CD4-positive, alpha-beta T cell treated with Interleukin-1 beta for 1 hour (primary cell): ENCODE measurements at regions not wholly inside any gene's neighbourhood (a gene's known extent, or its start where the extent isn't known, plus 50 kb on each side); places are given as distances from the start of the nearest gene placed in this dataset.
A peak's percentile ranks its signal among the peaks of the same experiment; 100 is the strongest.

Source experiments
- DNase-seq, 2 donors: peaks; one replicate each; pipeline ENCODE4 v3.0.0-alpha.2; 2020 to 2022

DNA sequence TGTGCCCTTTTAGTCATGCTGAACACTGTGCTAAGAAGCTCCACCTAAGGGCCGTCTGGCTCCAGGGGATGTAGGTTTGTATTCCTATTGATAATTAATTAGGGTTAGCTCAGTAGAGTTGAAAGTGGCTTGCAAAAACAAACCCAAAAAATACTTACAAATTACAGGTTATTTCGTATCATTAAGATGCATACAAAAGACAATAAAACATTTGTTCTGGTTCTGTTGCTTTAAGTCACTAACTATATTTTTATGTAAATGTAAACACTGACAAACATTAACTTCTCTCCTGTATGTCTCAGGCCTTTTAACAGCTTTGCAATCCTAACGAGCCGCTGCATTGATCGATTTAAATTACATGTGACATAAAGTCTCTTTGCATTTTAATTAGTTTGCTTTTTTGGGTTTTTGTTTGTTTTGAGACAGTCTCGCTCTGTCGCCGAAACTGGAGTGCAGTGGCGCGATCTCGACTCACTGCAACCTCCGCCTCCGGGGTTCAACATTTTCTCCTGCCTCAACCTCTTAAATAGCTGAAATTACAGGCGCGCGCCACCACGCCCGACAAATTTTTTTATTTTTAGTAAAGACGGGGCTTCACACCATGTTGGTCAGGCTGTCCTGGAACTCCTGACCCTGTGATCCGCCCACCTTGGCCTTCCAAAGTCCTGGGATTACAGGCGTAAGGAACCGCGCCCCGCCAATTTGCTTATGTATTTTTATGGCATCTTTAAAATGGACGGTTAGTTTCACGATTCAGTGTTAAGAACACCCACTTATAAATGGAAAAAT, 110.9 kb downstream of the HFE start:
- DNase-seq, result peak in 1 of 2 donors; percentile 38

DNA sequence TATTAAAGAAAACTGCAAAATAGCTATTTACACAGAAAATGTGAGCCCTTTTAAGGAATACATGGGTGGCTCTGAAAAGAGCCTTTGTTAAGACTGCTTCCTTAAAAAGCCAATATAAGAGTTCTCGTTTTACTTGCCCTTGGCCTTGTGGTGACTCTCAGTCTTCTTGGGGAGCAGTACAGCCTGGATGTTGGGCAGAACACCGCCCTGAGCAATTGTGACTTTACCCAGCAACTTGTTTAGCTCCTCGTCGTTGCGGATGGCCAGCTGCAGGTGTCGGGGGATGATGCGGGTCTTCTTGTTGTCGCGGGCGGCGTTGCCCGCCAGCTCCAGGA, 111.5 kb downstream of the HFE start:
- no peak for DNase-seq

DNA sequence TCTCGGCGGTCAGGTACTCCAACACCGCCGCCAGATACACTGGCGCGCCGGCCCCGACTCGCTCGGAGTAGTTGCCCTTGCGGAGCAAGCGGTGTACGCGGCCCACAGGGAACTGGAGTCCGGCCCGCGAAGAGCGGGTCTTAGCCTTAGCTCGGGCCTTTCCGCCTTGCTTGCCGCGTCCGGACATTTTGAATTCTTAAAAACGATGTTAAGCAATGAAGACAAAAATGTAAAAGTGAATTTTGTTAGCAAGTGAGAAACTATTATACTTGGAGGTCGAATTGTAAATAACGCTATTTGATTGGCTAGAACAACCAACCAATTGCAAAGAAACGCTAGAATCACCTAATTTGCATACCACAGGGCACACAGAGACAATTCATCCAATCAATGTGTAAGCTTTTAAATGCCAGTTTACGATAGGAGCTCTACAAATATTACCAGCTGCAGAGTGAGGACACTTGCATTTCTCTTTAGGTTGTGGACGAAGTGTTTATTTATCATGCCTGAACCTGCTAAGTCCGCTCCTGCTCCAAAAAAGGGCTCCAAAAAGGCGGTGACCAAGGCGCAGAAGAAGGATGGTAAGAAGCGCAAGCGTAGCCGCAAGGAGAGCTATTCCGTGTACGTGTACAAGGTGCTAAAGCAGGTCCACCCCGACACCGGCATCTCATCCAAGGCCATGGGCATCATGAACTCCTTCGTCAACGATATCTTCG, 112.0 kb downstream of the HFE start:
- DNase-seq, result peak; percentile 76 to 94

DNA sequence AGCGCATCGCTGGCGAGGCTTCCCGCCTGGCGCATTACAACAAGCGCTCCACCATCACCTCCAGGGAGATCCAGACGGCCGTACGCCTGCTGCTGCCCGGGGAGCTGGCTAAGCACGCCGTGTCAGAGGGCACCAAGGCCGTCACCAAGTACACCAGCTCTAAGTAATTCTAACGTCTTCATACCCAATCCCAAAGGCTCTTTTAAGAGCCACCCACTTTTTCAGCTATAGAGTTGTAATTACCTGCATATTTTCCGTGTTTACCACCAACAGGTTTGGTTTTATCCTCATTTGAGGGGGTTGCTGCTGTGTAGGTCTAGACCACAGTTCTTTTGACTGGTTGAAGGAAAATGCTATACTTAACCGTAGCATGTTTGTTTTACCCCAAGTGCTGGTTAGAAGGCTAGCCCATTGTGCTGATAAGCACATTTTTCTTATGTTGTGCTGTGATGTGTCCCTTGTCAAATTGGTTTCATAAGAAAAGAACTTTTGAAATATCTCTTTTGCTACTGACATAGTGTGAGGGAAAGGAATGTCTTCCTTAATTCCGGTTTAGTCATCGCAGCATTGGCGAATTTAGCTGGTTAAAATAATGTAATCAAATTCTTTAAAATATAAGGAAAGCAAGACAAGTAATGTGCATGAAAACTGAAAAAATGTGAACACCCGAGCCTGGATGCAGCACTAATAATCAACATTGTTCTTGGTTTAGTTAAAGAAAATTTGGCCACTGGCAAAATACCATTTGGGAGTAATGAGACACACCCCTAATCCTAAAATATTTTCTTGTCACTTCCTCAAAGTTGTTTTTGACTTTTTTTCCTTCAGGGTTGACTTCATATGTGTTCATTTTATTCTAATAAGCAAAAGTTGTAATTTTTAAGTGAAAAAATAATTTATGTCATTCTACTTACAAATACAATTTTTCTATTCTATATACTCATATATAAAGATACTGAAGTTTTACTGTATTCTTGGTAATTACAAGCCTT, 112.8 kb downstream of the HFE start:
- no peak for DNase-seq

DNA sequence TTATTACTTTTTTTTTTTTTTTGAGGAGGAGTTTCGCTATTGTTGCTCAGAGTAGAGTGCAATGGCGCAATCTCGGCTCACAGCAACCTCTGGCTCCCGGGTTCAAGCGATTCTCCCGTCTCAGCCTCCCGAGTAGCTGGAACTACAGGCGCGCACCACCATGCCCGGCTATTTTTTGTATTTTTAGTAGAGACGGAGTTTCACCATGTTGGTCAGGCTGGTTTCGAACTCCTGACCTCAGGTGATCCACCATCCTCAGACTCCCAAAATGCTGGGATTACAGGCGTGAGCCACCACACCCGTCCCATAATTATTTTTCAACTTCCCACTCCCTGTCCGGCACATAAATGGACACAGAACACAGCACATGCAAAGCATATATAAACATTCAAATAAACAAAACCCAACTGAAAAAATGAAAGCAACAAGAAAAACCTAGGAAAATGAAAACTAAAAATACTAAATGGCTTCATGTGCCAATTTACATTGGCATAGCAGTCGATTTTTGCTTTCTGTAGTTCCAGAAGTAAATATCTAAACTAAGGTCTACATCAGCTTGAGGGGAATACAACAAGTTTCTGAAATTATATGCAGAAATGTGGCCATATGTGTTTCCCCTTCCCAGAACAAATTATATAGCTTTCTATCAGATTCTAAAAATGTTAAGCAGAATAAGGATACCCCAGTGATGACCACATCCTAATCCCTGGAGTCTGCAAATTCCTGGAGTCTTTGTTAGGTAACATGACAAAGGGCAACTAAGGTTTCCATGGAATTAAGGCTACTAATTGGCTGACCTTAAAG, 113.9 kb downstream of the HFE start:
- no peak for DNase-seq

DNA sequence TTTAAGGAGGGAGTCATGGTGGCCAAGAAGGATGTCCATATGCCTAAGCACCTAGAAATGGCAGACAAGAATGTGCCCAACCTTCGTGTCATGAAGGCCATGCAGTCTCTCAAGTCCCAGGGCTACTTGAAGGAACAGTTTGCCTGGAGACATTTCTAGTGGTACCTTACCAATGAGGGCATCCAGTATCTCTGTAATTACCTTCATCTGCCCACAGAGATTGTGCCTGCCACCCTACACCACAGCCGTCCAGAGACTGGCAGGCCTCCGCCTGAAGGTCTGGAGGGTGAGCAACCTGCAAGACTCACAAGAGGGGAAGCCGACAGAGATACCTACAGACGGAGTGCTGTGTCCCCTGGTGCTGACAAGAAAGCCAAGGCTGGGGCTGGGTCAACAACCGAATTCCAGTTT, 115.0 kb downstream of the HFE start:
- no peak for DNase-seq

DNA sequence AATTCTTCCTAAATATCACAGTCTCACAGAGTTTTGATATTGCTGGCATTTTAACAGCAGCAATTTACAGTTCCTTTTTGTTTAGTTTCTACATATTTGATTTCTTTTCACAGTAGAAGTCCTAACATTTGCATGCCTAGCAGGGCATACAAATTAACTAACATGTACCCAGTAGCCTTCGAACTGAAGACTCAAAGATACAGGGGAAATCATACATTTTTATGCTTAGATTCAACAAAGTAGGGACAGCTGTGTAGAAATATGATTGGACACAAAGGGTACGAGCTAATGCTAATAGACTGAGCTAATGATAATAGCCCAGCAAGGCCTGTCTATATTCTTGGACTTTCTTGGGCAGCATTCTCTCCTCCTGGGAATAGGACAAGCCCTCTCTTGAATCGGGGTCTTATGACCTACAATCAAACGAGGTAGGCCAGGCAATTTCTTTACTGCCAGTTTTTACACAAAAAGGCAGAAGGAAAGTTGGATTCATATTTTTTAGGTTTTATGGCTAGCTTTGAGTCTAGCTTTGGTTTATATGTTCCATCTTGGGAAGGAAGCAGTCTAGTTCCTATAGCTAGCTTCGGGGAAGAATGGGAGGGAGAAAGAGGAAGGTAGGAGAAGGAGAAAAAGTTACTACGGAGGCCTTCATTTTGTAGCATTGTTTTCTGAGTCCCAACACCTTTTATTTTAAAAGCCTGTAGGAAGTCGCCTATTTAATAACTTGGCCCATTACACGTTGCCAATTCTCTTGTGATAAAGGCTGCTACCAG, 115.8 kb downstream of the HFE start:
- no peak for DNase-seq

DNA sequence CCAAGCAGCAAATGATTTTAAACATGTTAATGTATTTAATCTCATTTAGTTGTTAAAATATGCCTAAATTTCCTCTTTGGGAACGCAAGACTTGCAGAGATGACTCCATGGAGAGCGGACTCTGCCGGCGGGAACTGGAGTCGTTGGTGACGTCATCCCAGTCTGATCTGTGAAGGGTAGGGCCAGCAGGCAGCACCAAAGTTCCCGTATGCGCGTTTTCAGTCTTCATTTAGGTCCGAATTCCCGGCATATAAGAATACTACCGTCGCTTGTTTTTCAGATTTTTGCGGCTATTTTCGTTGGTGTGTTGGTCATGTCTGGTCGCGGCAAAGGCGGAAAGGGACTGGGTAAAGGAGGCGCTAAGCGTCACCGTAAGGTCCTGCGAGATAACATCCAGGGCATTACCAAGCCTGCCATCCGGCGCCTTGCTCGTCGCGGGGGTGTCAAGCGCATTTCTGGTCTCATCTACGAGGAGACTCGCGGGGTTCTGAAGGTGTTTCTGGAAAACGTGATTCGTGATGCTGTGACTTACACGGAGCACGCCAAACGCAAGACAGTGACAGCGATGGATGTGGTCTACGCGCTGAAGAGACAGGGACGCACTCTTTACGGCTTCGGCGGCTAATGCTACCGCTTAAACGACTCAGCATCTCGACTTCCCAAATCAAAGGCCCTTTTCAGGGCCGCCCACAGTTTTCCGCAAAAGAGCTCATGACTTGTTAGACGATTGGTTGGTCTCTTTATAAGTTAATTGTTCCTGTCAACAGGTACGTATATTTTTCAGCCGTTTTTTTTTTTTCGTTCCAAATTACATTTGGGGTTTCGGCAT, 117.3 kb downstream of the HFE start:
- peak; percentile 94 to 96 for DNase-seq

DNA sequence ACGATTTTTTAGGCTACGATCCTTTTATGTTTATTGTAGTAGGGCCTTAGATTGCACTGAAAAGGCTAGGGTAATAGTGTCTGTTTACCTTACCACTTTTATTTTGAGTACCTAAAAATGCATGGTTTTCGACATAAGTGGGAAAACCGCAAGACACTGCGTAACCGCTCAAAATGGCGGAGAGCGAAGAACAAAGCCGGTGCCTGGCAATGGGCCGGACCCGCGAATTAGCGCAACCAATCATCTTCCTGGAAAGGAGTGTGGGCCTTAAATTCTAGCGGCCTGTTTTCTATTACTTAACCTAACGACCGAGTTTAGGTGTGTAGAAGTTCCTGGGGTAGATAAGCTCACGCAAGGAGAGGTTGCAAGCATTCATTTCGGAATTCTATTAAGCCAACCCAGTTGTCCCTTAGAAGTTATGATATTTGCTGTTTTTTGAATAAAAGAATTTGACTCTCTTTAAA, 118.0 kb downstream of the HFE start:
- peak; percentile 91 for DNase-seq

DNA sequence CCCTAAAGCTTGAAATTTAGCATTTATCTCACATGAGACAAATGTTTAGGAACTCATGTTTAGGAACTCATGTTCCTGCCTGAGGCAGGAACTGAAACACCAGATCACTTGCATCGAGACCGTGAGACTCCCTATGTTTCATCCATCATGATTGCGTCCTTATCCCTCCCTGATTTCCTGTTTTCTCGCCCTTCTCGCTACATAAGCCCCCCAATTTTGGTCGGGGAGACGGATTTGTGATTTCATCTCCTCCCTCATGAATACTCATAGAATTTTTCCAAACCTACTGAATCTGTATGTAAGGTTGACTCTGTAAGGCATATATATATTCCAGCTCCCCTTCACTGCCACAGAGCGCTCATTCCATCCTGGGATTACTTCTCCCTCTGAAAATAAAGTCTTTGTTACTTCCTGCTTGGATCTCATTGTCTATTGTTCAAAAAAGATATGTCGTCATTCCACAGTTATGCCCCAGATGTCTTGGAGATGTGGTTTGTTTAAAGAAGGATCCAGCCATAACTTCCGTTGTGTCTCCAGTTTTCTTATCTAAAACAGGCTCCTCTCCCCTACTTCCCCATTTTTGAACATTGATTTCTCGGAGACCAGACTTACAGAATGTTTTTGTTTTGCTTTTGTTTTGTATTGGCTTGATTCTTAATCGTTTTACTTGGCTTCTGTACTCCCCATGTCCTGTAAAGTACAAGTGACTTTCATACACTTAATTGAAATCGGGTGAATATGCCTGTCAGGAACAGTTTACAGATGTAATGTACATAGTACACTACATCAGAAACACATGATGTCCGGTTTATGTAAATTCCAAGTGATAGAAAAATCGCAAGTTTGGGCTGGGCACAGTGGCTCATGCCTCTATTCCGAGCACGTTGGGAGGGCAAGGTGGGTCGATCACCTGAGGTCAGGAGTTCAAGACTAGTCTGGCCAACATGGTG, 118.7 kb downstream of the HFE start:
- DNase-seq, result peak in 1 of 2 donors; percentile 39

DNA sequence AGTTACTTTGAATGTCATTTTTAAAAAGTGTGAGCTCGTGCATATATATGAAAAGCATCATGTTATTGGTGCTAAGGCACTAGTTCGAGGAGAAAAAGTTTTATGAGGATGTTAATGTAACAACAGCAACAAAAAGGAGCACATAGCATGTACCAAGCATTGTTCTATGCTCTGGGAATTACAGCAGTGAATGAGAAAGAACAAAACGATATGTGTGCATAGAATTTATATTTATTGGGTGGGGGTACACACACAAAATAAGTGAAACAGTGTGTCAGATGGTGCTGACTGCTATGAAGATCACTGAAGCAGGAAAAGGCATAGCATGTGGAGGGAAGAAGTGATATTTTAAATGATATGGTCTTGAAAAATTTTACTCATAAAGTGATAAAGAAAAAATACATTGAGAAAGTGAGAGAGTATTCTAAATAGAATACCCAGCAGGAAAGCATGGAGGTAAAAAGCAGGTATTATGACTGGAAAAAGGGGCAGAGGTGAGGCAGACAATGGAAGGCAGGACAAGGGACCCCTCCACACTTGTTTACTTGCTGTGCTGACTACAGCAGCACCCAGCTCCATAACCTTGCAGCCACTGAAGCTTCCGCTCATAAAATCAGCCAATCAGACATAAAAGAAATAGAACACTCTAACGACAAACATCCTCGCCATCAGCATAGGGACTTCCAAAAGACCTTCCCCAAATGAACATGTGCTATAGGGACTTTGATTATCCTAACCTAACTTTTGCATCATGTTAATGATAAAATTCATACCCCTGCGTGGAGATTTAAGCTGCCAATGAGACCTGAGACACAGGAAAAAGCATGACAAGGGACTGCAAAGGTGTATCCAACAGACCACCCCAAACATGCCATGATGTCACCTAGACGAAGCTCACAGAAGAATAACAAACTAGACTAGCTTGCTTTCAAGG, 119.9 kb downstream of the HFE start:
- DNase-seq, result no peak

DNA sequence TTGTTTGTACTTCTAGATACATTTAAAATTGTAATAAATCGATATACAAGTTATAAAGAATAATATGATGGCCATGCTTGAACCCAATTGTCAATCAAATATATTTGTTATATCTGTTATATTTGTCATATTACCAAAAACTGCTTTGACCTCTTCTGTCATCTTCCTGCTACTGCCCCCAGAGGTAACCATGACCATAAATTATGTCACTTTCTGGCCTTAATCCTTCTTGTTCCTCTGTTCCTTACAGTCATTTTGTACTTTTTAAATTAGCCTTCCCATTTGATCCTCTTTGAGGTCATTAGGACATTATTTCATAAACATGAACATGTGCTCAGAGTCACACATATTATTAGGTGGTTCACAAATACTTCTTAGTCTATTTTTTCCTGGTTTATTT, 124.7 kb downstream of the HFE start:
- DNase-seq, result no peak

DNA sequence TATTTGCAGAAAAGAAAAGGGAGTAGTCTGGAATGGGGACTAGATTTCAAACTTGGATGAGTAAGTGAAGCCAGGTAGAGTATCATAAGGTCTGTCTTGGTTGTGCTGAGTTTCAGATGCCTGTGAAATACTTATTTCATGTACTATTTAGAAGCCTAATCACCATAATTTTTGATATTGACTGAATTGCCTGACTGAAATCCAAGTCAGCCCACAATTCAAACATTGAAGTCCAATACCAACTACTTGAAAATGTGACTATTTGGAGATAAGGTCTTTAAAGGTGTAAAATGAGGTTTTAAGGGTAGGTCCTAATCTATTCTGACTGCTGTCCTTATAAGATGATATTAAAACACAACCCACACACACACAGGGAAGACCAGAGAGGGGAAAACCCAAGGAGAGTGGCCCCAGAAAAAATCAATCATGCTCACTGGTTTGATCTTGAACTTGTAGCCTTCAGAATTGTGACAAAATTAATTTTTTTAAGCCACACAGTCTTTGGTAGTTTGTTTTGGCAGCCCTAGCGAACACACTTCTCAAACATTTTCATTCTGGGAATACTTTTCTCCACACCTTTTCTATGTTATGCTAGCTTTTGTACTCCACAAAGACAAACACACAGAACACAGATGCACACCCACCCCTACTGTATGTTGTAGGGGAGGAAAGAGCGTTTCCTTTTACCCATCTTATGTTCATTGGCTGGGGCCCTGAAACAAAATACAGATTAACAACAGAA, 126.3 kb downstream of the HFE start:
- no peak for DNase-seq

DNA sequence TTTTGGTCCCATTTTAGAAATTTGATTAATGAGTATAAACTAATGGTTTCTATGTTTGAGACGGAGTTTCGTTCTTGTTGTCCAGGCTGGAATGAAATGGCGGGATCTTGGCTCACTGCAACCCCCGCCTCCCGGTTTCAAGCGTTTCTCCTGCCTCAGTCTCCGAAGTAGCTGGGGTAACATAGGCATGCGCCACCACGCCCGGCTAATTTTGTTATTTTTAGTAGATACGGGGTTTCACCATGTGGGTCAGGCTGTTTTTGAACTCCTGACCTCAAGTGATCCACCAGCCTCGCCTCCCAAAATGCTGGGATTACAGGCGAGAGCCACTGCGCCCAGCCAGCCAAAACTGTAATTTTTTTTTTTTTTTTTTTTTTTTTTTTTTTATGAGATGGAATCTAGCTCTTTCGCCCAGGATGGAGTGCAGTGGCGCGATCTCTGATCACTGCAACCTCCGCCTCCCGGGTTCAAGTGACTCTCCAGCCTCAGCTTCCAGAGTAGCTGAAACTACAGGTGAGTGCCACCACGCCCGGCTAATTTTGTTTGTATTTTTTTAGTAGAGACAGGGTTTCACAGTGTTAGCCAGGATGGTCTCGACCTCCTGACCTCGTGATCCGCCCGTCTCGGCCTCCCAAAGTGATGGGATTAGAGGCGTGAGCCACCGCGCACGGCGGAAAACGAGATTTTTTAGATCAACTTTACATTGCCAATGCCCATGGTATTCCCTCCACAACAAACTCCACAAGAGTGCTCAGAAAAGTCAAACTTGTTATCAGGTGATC, 127.8 kb downstream of the HFE start:
- DNase-seq, result no peak

DNA sequence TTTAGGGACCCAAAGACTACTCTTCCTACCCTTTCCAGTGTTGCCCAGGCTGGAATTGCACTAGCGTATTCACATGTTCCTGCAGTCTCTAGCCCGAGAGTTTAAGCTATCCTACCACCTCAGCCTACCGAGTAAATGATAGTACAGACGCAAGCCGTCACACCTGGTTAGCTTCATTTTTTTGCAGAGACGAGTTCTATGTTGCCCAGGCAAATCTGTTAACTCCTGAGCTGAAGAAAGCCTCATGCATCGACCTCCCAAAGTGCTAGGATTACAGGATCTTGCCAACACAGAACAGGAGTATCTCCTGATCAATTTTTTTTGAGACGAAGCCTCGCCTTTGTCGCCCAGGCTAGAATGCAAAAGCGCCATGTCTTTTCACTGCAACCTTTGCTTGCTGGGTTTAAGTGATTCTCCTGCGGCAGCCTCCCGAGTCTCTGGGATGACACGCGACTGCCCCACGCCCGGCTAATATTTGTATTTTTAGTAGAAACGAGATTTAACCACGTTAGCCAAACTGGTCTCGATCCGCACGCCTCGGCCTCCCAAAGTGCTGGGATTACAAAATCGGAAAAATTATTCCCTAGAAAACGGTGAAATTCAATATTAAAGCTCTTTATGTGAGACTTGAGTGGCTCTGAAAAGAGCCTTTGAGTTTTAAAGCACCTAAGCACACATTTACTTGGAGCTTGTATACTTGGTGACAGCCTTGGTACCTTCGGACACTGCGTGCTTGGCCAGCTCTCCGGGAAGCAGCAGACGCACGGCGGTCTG, 128.5 kb downstream of the HFE start:
- peak in 1 of 2 donors; percentile 36 for DNase-seq
